DOHH2 (cell line): ENCODE measurements at regions not wholly inside any gene's neighbourhood (a gene's known extent, or its start where the extent isn't known, plus 50 kb on each side); places are given as distances from the start of the nearest gene placed in this dataset.
"Not testable (repeated sequence)": the region's sequence is repeated elsewhere in the genome, so short reads cannot be mapped to it uniquely, and the experiment has no call there.

Source experiments
- H3F3A ChIP-seq: fragments of 200-600 bp; sonication (generic), shearing (Covaris generic); 2 replicates; pipeline ENCODE4 v1.6.0; 2016; ENCODE audit warnings: antibody characterized with exemption, mild to moderate bottlenecking; ENCODE audit not compliant: control insufficient read depth, insufficient read depth
- H3K27ac ChIP-seq: fragments of 200-600 bp; sonication (generic); 2 replicates; pipeline ENCODE4 v1.5.1; 2014; ENCODE audit warnings: low read depth, mild to moderate bottlenecking, low read length, moderate library complexity
- H3K27me3 ChIP-seq: fragments of 200-600 bp; sonication (generic); 2 replicates; pipeline ENCODE4 v1.6.1; 2014; ENCODE audit warnings: mild to moderate bottlenecking, low read length, mixed read lengths; ENCODE audit not compliant: control insufficient read depth
- H3K36me3 ChIP-seq: fragments of 200-600 bp; sonication (generic); 2 replicates; pipeline ENCODE4 v1.6.1; 2014; ENCODE audit warnings: mild to moderate bottlenecking, low read length, moderate library complexity, mixed read lengths; ENCODE audit not compliant: control insufficient read depth
- H3K4me1 ChIP-seq: fragments of 200-600 bp; sonication (generic); 2 replicates; pipeline ENCODE4 v1.6.1; 2014; ENCODE audit warnings: mild to moderate bottlenecking, low read length, mixed read lengths; ENCODE audit not compliant: control insufficient read depth
- H3K4me2 ChIP-seq: fragments of 200-600 bp; sonication (generic); 2 replicates; pipeline ENCODE4 v1.6.0; 2014; ENCODE audit warnings: mild to moderate bottlenecking, low read length, moderate library complexity
- H3K4me3 ChIP-seq: fragments of 200-600 bp; sonication (generic); 2 replicates; pipeline ENCODE4 v1.5.1; 2014; ENCODE audit warnings: mild to moderate bottlenecking, low read length, mixed read lengths
- H3K79me2 ChIP-seq: fragments of 200-600 bp; sonication (generic); 2 replicates; pipeline ENCODE4 v1.6.1; 2014; ENCODE audit warnings: mild to moderate bottlenecking, low read length, mixed read lengths; ENCODE audit not compliant: control insufficient read depth
- H3K9me2 ChIP-seq: fragments of 200-600 bp; sonication (generic); replicated peaks from 2 replicates; pipeline ENCODE4 v1.6.1; 2014; ENCODE audit warnings: mild to moderate bottlenecking, low read length, mixed read lengths; ENCODE audit not compliant: control insufficient read depth
- H3K9me3 ChIP-seq: fragments of 200-600 bp; sonication (generic); 2 replicates; pipeline ENCODE4 v1.6.1; 2014; ENCODE audit warnings: antibody characterized with exemption, low read length, mixed read lengths; ENCODE audit not compliant: control insufficient read depth, insufficient read depth
- H4K20me1 ChIP-seq: fragments of 200-600 bp; sonication (generic); 2 replicates; pipeline ENCODE4 v1.6.0; 2014; ENCODE audit warnings: low read depth, mild to moderate bottlenecking, antibody characterized with exemption, low read length, moderate library complexity; ENCODE audit not compliant: control insufficient read depth, insufficient read depth
- EZH2phosphoT487 ChIP-seq: fragments of 200-600 bp; sonication (generic); IDR thresholded peaks from 2 replicates; pipeline ENCODE4 v1.6.1; 2017; ENCODE audit warnings: borderline replicate concordance, mild to moderate bottlenecking, antibody characterized with exemption, low read length, moderate library complexity, mixed read lengths
- TF ChIP-seq, protein P1 (sequence below): fragments of 200-600 bp; sonication (generic); IDR thresholded peaks from one replicate; pipeline ENCODE4 v1.5.1; 2014; ENCODE audit warnings: antibody characterized with exemption, mild to moderate bottlenecking, low read depth, low read length; ENCODE audit not compliant: poor library complexity, severe bottlenecking

DNA sequence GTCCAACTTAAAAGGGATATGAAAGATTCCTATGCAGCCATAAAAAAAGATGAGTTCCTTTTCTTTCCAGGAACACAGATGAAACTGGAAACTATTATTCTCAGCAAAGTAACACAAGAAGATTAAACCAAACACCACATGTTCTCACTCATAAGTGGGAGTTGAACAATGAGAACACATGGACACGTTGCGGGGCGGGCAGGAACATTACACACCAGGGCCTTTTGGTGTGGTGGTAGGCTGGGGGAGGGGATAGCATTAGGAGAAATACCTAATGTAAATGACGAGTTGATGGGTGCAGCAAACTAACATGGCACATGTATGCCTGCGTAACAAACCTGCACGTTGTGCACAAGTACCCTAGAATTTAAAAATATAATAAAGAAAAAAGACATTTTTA is 516.1 kb downstream of the LRRC70 start:
- Histone ChIP-seq H3K9me2 (no peaks in the 10 kb centered on the region), H3K79me2 (no peaks in the 10 kb centered on the region), H3K27ac (no peak overlapping the region), H3K36me3 (no peaks in the 10 kb centered on the region), H3K9me3 (no peaks in the 10 kb centered on the region), H3K4me1 (no peaks in the 10 kb centered on the region), H3F3A (no peaks in the 10 kb centered on the region), H3K4me3 (no peak overlapping the region), H3K27me3 (no peaks in the 10 kb centered on the region), H3K4me2 (no peak overlapping the region), H4K20me1 (no peaks in the 10 kb centered on the region)
- TF ChIP-seq EZH2phosphoT487: no peak
- TF ChIP-seq, protein P1, sequence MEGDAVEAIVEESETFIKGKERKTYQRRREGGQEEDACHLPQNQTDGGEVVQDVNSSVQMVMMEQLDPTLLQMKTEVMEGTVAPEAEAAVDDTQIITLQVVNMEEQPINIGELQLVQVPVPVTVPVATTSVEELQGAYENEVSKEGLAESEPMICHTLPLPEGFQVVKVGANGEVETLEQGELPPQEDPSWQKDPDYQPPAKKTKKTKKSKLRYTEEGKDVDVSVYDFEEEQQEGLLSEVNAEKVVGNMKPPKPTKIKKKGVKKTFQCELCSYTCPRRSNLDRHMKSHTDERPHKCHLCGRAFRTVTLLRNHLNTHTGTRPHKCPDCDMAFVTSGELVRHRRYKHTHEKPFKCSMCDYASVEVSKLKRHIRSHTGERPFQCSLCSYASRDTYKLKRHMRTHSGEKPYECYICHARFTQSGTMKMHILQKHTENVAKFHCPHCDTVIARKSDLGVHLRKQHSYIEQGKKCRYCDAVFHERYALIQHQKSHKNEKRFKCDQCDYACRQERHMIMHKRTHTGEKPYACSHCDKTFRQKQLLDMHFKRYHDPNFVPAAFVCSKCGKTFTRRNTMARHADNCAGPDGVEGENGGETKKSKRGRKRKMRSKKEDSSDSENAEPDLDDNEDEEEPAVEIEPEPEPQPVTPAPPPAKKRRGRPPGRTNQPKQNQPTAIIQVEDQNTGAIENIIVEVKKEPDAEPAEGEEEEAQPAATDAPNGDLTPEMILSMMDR: no peak

DNA sequence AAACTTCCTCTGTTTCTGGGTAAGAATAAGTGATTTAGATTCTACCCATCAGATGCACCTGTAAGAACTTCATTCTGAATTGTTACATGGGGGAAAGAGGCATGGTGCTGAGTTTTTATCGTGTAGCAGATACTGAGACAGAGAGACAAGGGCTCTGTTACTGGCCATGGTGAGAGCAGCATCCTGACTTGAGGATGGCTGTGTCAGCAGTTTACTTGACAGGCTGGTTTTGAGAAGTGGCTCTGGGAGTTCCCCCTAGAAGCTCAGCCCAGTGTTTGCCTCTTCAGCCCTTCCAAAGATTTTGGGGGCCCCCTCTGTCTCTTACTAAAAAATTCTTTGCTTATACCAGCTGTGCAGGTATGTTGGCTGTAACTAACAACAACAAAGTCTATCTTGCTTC is 510.5 kb downstream of the LRRC70 start:
- Histone ChIP-seq H3K36me3 (no peaks in the 10 kb centered on the region), H3K79me2 (no peaks in the 10 kb centered on the region), H3K9me3 (no peaks in the 10 kb centered on the region), H3F3A (no peaks in the 10 kb centered on the region), H3K9me2 (no peaks in the 10 kb centered on the region), H3K4me1 (no peaks in the 10 kb centered on the region), H4K20me1 (no peaks in the 10 kb centered on the region), H3K27ac (no peak overlapping the region), H3K4me3 (no peak overlapping the region), H3K4me2 (no peak overlapping the region), H3K27me3 (no peaks in the 10 kb centered on the region)
- TF ChIP-seq, protein P1: no peak
- TF ChIP-seq EZH2phosphoT487: no peak

DNA sequence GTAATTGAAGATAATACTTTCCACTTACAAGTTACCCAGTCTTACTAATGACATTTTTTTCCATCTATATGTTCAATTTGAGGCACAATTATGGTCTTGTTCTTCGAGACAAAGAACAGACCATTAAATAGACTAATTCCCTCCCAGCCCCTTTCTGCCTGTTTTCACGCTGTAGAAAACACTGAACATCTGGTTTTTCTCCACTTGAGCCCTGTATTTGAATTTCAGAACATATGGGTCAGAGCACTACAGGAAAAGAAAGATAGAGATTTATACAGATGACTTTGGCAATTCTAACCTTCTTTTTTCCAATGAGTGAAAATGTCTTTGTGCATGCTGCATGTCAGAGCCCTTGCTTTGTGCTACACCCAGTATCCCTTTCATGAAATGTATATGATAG is 506.9 kb downstream of the LRRC70 start:
- Histone ChIP-seq H3F3A (no peaks in the 10 kb centered on the region), H3K4me3 (no peak overlapping the region), H3K9me2 (no peaks in the 10 kb centered on the region), H3K4me1 (no peaks in the 10 kb centered on the region), H3K36me3 (no peaks in the 10 kb centered on the region), H3K4me2 (no peak overlapping the region), H3K27me3 (no peaks in the 10 kb centered on the region), H3K9me3 (no peaks in the 10 kb centered on the region), H3K27ac (no peak overlapping the region), H3K79me2 (no peaks in the 10 kb centered on the region), H4K20me1 (no peaks in the 10 kb centered on the region)
- TF ChIP-seq, protein P1: no peak
- no peak for TF ChIP-seq EZH2phosphoT487

DNA sequence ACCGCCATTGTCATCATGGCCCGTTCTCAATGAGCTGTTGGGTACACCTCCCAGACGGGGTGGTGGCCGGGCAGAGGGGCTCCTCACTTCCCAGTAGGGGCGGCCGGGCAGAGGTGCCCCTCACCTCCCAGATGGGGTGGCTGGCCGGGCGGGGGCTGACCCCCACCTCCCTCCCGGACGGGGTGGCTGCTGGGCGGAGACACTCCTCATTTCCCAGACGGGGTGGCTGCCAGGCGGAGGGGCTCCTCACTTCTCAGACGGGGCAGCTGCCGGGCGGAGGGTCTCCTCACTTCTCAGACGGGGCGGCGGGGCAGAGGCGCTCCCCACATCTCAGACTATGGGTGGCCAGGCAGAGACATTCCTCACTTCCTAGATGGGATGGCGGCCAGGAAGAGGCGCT is 505.1 kb downstream of the LRRC70 start:
- H3K4me2 ChIP-seq, H3K36me3 ChIP-seq, H3K27me3 ChIP-seq, H3K27ac ChIP-seq, H3K4me1 ChIP-seq, H3K9me3 ChIP-seq, H3K9me2 ChIP-seq, H4K20me1 ChIP-seq, H3F3A ChIP-seq, H3K79me2 ChIP-seq, H3K4me3 ChIP-seq: not testable (repeated sequence)
